HG02970 (cell line): ENCODE measurements at regions not wholly inside any gene's neighbourhood (a gene's known extent, or its start where the extent isn't known, plus 50 kb on each side); places are given as distances from the start of the nearest gene placed in this dataset.

Source experiments
- ATAC-seq: cut with Tn5 transposase; IDR thresholded peaks from one replicate; pipeline ENCODE4 v1.9.1; 2021; ENCODE audit warnings: mild to moderate bottlenecking, moderate library complexity, moderate number of reproducible peaks; ENCODE audit not compliant: unreplicated experiment, low FRiP score

GRCh38 chr2:163541943-163542342, 193.9 kb downstream of the FIGN start:
- no peak for ATAC-seq

- ATAC-seq, result no peak
Observed at GRCh38 chr2:163541495-163541894, 194.3 kb downstream of the FIGN start.

GRCh38 chr2:163528640-163529217, 207.1 kb downstream of the FIGN start:
- no peak for ATAC-seq

- ATAC-seq, result no peak
Observed at GRCh38 chr2:163527381-163527780, 208.4 kb downstream of the FIGN start.

- no peak for ATAC-seq
Observed at GRCh38 chr2:163518762-163519161, 217.0 kb downstream of the FIGN start.

- ATAC-seq, result no peak
Observed at GRCh38 chr2:163515836-163516235, 220.0 kb downstream of the FIGN start.

- ATAC-seq, result no peak
Observed at GRCh38 chr2:163505281-163505680, 230.5 kb downstream of the FIGN start.

GRCh38 chr2:163493359-163494298, 242.2 kb downstream of the FIGN start:
- ATAC-seq, result no peak

GRCh38 chr2:163491850-163492249, 244.0 kb downstream of the FIGN start:
- no peak for ATAC-seq

- ATAC-seq, result no peak
Observed at GRCh38 chr2:163490281-163490680, 245.5 kb downstream of the FIGN start.

GRCh38 chr2:163481515-163481914, 254.3 kb downstream of the FIGN start:
- ATAC-seq, result no peak

- no peak for ATAC-seq
Observed at GRCh38 chr2:163479599-163479998, 256.2 kb downstream of the FIGN start.

GRCh38 chr2:163475815-163476214, 260.0 kb downstream of the FIGN start:
- ATAC-seq, result no peak

GRCh38 chr2:163474889-163475288, 260.9 kb downstream of the FIGN start:
- ATAC-seq, result no peak

- no peak for ATAC-seq
Observed at GRCh38 chr2:163474319-163474744, 261.5 kb downstream of the FIGN start.

- ATAC-seq, result no peak
Observed at GRCh38 chr2:163471947-163472346, 263.9 kb downstream of the FIGN start.

GRCh38 chr2:163469561-163469962, 266.2 kb downstream of the FIGN start:
- no peak for ATAC-seq

GRCh38 chr2:163467251-163467630, 268.6 kb downstream of the FIGN start:
- ATAC-seq, result no peak

- no peak for ATAC-seq
Observed at GRCh38 chr2:163466331-163467250, 269.2 kb downstream of the FIGN start.

GRCh38 chr2:163465440-163465839, 270.4 kb downstream of the FIGN start:
- ATAC-seq, result no peak

- ATAC-seq, result no peak
Observed at GRCh38 chr2:163463411-163463810, 272.4 kb downstream of the FIGN start.
